ENCODE measurements at regions not wholly inside any gene's neighbourhood (a gene's known extent, or its start where the extent isn't known, plus 50 kb on each side); places are given as distances from the start of the nearest gene placed in this dataset.

DNA sequence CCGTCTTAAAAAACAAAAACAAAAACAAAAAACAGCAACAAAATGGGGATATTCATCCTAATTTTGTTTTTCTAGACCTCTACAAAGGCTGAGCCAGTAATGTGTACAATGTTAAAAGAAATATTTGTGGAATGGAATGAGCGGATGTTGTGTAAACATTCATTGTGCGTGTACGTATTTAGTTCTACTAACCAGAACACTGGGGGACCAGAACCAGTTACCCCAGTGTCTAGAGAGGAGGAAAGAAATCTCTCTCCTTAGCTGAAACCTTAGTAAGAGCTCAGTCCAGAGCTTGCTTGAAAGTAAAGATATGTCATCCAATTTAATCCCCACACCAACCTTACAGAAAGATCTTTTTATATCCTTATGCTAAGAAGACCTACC is 106.7 kb upstream of the CPEB4 start:
- DNase-seq (ENCODE audit: low spot score) = no peak

DNA sequence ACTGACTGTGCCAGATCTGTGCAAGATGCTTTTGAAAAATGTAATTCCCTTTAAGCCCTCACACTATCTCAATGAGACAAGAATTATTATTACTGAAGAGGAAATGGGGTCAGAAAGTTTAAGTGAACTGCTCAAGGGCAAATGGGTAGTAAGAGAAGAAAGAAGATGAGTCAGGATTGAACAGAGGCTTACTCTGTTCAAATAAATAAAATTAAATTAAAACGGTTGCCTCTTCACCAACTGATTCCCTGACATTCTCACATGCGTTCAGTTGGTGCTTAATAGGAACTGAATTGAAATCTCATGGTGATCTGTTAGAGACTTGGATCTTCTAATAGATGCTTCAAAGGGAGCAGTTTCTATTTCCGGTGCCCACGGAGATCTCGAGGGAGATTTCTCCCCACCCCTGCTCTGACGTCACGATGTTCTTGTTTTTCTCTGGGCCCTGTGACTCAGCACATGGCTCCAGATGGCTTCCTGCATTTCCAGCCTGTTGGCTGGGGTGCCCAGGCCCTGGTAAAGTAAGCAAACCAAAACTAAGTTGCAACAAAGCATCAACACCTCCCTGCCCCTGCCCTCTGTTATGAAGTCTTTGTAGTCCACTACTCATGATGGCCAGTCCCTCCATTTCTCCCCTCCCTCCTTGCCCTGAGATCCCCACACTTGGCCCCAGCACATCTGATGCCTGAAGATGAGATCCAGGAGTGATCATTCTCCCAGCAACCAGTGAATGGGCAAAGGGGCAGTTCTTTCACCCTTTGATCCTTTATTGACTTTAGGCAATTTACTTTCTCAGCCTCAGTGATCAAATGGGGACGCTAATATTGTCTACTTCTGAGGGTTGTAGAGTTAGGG is 106.1 kb upstream of the CPEB4 start:
- peak; percentile 17 for DNase-seq (ENCODE audit: low spot score)

DNA sequence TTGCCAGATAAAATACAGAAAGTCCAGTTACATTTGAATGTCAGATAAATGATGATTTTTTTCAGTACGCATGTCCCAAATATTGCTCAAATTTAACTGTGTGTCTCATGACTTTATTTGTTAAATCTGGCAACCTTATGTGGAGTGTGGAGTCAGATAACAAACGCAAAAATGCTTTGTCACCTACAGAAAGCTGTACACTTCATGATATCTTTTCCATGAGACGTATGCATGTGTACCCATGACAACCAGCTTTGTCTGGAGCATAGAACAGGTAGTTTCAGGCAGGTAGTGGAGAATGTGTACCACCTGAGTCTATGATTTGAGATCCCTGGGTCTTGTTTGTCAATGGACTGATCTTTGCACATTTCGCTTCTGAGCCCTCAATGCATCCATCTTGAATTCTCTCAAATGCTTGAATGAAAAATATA is 105.5 kb upstream of the CPEB4 start:
- DNase-seq (ENCODE audit: low spot score) = no peak

DNA sequence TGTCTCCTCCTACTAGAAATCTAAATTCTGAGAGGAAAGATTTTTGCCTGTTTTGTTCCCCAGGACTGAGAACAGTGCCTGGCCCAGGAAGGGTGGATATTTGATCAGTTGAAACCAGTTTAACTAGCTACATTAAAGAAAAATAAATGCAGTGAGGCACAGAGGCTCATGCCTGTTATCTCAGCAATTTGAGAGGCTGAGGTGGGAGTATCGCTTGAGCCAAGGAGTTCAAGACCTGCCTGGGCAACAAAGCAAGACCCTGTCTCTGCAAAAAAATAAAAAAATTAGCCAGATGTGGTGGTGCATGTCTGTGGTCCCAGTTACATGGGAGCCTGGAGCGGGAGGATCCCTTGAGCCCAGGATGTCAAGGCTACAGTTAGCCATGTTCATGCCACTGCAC is 104.8 kb upstream of the CPEB4 start:
- DNase-seq (ENCODE audit: low spot score) = no peak

DNA sequence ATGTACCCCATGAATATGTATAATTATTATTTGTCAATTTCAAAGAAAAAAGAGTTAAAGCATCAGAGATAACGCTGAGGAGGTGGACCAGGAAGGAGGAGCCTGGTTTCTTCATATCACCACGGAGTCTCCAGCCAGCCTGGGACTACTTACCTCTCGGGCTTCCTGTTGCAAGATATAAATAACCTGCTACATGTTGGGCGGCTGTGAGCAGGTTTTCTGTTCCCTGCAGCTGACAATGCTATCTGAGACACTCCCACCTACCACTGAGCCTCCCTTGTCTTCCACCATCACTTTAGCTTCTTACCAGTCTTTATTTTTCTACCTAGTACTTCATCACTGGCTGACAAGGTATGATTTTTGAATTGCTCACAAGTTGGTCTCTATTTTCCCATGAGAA is 102.7 kb upstream of the CPEB4 start:
- no peak for DNase-seq (ENCODE audit: low spot score)

DNA sequence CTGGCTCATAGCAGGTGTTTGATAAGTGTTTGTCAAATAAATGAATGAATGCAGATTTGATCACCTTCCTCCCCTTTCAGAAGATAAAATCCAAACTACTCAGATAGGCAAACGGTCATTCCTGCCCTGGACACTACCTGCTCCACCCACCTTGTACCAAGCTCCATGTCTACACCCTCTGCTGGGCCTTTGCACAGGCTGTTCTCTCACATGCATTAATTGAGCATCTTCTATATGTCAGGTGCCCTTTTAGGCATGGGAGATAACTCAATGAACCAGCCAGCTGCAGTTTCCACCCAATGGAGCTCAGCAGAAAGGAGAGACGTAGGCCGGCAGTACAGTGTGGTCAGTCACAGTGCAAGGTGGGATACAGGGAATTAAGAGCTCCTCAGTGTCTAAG is 102.3 kb upstream of the CPEB4 start:
- DNase-seq (ENCODE audit: low spot score) = no peak

DNA sequence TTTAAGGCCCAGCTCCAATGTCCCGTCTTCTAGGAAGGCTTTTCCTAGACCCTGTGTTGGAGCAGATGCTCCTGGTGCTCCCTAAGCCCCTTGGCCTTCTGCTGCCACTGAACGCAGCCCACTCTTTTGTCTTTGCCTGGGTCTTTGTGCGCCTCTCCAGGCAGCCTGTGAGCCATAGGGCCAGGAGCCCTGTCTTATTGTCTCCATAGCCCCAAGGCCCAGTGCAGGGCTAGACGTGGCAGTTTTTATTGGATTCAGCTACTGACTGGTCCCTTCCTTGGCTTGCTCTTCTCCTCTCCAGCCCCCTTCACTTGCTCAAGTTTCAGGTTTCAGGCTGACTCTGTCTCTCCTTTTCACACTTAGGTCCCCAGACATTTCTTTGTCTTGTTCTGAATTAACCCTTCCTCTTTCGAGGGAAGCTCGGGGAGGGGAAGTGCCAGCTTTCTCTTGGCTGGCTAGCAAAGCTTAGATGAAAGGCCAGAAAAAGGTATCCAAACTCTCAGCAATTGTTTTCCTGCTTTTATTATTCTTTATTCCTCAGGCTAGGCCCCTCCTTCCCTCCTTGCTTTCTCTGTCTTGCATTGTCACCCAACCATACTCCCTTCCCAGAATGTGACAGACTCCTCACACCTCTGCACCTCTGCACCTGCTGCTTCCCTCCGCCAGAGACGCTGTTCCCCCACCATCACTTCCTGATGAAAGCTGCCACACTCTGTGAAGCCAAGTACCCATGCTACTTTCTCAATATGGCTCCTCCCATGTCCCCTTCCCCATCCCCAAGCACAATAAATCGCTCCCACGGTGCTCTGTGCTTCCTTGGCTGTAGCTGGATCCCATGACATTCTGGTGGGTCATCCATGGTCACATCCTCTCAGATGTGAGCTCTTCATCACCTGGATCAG is 101.6 kb upstream of the CPEB4 start:
- DNase-seq (ENCODE audit: low spot score) = peak; percentile 5

DNA sequence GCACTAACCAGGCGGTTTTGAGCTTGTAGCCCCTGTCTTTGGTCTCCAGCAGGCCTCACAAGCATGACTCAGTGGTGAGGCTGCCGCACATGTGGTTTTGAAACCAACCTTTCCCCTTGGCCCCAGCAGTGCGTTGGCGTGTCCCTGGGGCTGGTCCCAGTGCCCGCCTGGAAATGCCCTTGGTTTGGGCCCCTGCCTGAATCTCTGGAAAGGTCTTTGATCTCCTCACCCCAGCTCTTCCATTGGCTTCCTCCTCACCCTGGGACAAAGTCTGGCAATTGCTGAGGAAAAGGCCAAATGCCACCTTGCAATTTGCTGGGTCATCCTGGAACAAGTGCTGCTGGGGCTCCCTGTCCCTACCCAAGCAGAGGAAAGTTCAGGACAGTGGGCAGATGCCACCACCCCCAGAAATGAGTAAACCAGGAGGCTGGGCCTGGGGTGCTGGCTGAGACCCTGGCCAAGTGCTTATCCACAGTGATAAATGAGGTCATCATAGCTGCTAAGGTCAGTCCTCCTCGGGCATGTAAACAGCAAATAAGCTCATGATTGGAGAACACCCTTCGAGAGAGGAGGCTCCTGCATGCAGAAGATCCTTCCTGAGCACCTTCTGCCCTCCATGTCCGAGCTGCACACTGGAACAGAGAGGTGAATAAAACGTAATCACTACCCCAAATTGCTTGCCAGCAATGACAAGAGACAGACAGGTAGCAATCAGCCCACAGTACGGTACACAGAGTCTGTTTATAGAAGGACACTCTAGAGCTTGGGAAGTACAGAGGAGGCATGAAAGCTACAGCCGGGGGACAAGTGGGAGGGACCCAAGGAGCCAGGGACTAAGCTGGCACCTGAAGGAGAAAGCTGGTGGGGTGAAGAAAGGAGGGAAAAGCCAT is 98.9 kb upstream of the CPEB4 start:
- DNase-seq (ENCODE audit: low spot score) = peak; percentile 10

DNA sequence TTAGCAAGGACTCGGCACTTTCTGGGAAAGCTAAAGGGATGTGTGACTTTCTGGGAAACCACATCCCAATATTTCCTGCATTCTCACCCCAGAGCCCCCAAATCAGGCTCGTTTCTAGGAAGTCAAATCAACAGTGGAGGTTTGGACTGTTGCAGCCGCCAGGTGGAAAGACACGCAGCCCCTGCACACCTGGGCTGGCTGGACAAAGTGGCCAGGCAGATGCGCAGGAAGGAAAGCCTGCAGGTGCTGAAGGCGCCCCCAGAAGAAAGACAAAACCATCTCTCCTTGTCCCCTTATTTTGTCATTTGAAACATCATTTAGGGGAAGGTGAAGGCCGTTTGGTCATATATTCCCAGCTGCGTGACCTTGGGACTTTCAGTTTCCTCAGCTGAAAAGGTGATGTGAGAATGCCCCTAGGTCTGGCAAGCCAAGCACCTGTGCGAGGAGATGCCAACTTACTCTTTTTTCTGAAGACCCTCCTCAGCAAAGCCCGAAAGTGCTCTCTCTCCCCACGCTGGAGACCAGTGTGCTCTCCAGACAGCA is 97.9 kb upstream of the CPEB4 start:
- DNase-seq (ENCODE audit: low spot score) = no peak

DNA sequence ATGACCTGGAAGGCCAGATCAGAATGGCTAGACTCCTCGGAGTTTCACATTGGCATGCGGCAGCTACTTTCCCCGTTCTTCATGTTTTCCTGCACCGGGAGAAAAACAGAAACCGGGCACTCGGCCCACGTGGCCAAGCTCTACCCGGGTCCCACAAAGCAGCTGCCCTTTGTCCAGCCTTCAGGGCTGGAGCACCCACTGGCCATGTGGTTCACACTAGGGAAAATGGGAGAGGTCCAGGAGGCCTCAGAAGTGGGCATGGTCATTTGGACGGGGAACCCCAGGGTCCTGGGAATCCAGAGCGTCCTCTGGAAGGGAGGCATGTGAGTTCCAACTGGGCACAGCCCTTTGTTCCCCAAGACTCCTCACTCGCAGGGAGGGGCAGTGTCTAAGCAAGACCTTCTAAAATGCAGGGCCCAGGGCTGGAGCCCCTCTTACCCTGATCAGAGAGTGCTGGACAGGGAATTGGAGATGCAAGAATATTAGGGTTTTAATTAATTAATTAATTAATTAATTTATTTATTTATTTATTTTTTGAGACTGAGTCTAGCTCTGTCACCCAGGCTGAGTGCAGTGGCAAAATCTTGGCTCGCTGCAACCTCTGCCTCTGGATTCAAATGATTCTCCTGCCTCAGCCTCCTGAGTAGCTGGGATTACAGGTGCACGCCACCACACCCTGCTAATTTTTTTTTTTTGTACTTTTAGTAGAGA is 97.2 kb upstream of the CPEB4 start:
- no peak for DNase-seq (ENCODE audit: low spot score)

DNA sequence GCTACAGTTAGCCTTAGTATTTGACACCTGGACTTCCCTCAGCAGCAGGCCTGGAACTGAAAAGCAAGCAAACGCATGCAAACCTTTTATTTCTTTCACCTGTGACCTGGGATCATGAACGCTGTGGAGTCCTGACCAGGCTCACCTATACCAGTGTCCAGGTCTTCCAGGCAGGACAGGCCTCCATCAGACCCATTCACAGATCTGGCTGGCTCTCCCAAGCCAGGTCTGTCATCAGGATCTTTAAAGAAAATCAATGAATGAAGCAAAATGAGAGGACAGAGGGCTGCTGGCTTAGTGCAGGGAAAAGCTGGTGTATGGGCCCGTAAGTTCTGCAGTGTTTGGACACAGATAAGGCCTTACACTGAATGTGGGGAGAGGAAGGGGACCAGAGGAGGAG is 96.3 kb upstream of the CPEB4 start:
- no peak for DNase-seq (ENCODE audit: low spot score)

DNA sequence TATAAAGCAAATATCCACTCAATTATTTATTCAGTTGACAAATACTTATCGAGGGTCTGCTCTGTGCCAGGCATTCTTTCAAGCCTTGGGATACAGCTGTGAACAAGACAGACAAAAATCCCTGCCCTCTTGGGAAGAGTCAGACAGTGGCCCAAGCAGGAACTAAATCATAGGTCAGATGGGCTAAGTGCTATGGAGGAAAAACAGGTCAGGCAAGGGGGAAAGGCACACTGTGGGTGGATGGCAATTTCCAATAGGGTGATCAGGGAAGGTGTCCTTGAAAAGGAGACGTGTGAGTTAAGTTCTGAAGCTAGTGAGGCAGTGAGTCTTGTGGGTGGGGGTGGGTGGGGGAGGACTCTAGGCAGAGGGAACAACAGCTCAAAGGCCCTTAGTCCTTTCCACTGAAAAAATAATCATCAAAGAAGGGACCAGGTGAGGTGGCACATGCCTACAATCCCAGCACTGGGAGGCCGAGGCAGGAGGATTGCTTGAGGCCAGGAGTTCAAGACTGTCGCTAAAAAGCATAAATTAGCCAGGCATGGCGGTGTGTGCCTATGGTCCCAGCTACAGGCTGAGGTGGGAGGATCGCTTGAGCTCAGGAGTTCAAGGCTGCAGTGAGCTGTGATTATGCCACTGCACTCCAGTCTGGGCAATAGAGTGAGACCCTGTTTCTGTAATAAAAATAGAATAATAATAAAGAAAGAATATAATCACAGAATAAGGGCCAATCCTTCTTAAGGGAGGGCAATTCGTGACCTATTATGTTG is 95.2 kb upstream of the CPEB4 start:
- no peak for DNase-seq (ENCODE audit: low spot score)

DNA sequence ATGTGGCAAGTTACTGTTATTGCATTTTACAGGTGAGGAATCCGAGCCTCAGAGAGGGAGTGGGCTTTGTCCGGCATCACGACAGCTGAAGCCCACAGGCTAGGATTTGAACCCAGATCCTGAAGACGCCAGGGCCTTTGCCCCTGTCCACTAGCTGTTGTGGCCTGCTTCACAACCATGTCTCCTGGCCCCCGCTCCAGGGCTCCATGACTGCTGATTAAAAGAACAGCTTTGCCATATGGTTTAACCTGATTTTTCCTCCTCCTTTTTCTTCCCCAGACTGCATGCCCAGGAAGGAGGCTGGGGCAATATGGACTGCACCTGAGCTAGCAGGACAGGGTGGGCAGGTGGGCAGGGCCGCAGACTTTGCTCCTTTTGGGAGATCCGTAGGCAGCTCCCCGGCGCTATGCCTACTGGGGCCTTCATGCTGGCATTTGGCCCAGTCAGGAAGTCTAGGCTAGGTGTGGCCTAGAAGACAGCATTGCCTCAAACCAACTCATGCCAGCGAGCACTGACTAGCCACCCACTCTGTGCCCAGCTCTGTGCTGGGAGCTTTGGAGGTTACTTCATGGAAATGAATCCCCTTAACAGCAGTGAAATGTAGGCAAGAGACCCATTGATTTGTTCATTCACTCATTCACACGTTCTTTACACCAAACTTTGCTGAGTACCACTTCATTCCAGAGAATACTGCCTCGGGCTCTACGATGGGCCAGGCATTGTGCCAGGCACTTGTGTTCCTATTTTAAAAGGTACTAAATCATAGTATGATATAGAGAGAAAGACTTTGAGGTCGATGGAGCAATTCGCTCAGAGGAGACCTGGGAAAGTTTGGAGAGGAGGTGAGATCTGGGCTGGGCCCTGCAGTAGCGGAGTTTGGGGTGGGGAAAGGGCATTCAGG is 94.3 kb upstream of the CPEB4 start:
- DNase-seq (ENCODE audit: low spot score) = no peak

DNA sequence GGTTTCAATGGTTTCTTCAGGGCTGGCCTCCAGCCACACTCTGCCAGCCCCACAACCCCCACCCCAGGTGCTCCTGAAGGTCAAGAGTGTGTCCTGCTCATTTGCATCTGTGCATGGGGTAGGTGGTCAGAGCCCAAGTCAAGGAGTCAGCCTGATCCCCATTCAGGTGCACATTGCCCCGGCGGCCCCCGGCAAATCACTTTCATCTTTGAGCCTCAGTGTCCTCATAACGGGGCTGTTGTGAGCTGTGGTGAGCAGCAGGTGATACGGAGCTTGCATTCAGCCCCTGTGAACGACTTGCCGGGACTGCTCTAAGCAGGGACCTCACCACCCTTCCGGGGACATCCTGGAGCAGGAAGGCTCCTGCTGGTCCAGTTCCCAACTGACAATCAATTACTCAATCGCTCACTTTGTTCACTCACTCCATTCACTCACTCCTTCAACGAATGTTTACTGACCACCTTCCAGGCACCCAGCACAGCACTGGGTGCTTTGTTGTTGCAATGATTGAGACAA is 93.2 kb upstream of the CPEB4 start:
- DNase-seq (ENCODE audit: low spot score) = no peak

DNA sequence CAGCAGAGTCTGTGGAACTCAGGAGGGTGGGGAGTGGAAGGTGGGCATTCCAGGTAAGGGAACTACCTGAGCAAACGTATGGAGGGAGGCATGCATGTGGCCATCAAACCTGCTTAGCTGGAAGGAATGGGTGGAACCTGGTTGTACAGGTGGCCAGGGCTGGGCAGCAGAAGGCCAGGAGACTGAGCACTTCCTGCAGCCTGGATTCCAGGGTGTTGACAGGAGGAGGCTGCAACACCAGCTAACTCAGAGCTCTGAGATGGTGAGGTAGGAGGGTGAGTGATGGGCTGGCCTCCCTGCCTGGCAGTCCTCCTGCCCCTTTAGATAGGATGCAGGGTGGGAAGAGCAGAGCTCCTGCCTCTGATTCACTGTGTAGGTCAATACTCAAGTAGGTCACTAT is 92.5 kb upstream of the CPEB4 start:
- DNase-seq (ENCODE audit: low spot score) = no peak

DNA sequence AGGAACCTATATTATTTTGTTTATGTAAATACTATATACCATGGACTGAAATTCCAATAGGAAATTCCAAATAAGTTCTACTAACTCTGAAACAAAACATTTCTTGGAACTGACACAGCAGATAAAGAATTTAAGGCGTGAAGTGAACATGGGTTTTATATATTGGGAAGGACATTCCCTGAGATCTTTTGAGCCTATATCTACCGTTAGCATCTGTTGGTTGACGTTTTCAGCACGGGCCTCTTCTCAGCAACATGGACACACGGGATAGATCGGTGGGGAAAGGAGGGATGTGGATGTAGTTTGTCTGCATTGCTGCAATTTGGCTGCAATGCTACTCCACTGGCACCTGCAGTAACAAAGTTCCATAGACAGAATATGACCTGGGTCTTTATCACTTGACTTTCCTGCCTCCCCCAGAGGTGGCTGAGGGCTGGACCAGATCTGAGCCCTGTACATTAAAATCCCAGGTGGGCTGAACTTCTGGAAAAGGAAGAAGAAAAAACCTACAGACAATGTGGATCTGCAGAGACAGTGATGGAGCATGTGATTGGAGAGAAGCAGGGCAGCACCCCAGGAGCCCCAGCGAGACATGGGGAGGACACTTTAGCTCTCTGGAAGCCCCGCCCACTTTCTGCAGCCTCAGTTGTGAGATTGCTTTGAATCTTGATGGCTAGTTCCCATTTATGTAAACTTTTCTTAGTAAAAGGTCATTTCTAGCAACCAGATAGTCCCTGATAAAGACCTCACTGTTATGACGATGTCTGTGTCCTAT is 91.2 kb upstream of the CPEB4 start:
- DNase-seq (ENCODE audit: low spot score) = no peak

DNA sequence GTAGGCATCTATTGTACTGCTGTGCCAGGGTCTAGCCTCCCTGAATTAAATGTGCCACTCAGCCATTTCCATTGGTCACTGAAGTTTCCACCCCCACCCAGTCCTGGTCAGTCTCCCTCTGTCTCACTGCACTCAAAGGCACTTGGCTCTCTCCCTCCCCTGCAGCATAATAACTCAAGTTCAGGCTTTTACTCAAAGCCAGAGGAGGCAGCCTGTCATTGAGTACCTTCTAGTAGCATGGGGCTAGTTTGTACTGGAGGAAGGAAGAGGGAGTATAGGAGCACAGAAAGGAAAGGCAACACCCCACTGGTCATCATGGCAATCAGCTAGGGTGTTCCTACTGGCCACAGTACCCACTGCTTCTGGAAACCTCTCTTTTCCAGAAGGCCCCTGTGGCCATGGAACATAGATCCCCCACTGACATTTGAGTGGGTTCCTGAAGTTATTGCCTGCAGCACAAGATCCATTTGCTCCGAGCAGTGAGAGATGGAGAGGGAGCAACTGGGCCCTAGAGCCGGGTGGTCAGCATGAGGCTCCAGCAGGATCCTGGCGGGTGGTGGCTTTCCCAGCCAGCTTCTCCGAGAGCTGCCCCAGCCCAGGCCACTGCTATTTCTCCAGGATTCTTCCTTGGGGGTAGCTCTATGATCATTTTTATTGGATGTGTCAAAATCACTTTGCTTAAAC is 89.9 kb upstream of the CPEB4 start:
- no peak for DNase-seq (ENCODE audit: low spot score)

DNA sequence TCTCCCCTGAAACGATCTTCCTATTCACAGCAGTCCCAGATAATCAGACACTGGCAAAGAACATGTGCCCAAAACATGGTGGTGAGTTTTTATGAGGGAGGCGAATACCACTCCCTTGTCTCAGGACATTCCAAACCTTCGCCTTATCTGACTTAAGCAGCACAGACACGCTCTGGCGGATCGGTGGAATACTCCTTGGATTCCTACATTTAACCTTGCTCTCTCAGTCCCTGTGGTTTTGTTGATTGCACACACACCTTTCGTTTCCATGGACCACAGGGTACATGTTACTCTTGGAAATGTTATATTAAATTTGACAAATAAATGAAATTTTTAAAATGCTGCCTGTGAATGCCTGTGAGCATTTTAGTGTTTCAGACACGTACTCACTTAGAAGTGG is 87.8 kb upstream of the CPEB4 start:
- no peak for DNase-seq (ENCODE audit: low spot score)
